Esophagus squamous epithelium (tissue), 5 donors: ENCODE measurements at regions not wholly inside any gene's neighbourhood (a gene's known extent, or its start where the extent isn't known, plus 50 kb on each side); places are given as distances from the start of the nearest gene placed in this dataset.
A peak's percentile ranks its signal among the peaks of the same experiment; 100 is the strongest.

ENCODE experiments used
- DNase-seq: peaks from one replicate; lab custom pipeline; 2025; lab: John Stamatoyannopoulos, UW
- H3K27ac ChIP-seq, 4 donors: fragments of 200-600 bp; sonication (generic); one replicate each; pipeline ENCODE4 v1.5.1; 2016 to 2019; ENCODE audit warnings: mild to moderate bottlenecking in 1 of 4
- H3K27me3 ChIP-seq, 4 donors: fragments of 200-600 bp; sonication (generic); 1 replicate in 3 of 4; 2 replicates in 1 of 4; pipeline versions ENCODE4 v1.5.1 to v1.6.0; 2017 to 2021; ENCODE audit warnings: antibody characterized with exemption in 1 of 4
- H3K36me3 ChIP-seq, 3 donors: fragments of 200-600 bp; sonication (generic); one replicate each; pipeline ENCODE4 v1.5.1; 2016 to 2019
- H3K4me1 ChIP-seq, 3 donors: fragments of 200-600 bp; sonication (generic); one replicate each; pipeline ENCODE4 v1.5.1; 2017 to 2019
- H3K4me3 ChIP-seq, 4 donors: fragments of 200-600 bp; sonication (generic); 1 replicate in 3 of 4; 2 replicates in 1 of 4; pipeline ENCODE4 v1.5.1; 2016 to 2019; ENCODE audit warnings: mild to moderate bottlenecking in 2 of 4, moderate library complexity in 1 of 4
- H3K9me3 ChIP-seq, 3 donors: fragments of 200-600 bp; sonication (generic); one replicate each; pipeline ENCODE4 v1.5.1; 2016 to 2019
- CTCF ChIP-seq, 6 experiments: fragments of 450-650 bp in 4 of 6; fragments of 200-600 bp in 2 of 6; sonication (generic) in 2 of 6; IDR thresholded peaks; one replicate each; pipeline ENCODE4 v1.5.1; 2016 to 2019; ENCODE audit warnings: antibody characterized with exemption in 6 of 6, mild to moderate bottlenecking in 4 of 6, moderate library complexity in 4 of 6
- POLR2A ChIP-seq, 4 donors: fragments of 450-650 bp; IDR thresholded peaks; one replicate each; pipeline ENCODE4 v1.6.1; 2017; ENCODE audit warnings: antibody characterized with exemption in 4 of 4, mild to moderate bottlenecking in 4 of 4, moderate library complexity in 3 of 4
- WGBS, 2 donors: methylation state at CpG; one replicate each; pipeline ENCODE4 v1.1.5; 2018; 5-methylcytosine and 5-hydroxymethylcytosine counted together
- intact Hi-C: fragments of 100-400 bp; cut with DNase I; formaldehyde crosslinking; loops from one replicate; pipeline ENCODE4 v1.15.0; 2022
- donor health status: DM: yes; HTN: yes; CAD: no.

GRCh38 chr2:236922061-236922460, 163.6 kb upstream of the COPS8 start:
- Histone ChIP-seq H3K4me3 (no peak overlapping the region), H3K9me3 (no peaks in the 10 kb centered on the region), H3K4me1 (no peaks in the 10 kb centered on the region), H3K27ac (no peak overlapping the region), H3K36me3 (no peaks in the 10 kb centered on the region), H3K27me3 (no peaks in the 10 kb centered on the region)
- no peak for DNase-seq
- 88 to 92% methylated on average over 6 to 7 of the region's 7 CpGs for WGBS, 2 donors
- intact Hi-C loops = no loop called here
- TF ChIP-seq POLR2A (IDR thresholded peaks at IDR 0.05) = no peak
- TF ChIP-seq CTCF (IDR thresholded peaks at IDR 0.05) = no peak

GRCh38 chr2:236928380-236929037, 157.2 kb upstream of the COPS8 start:
- H3K27ac ChIP-seq = peak overlapping the region in 3 of 4 donors; percentile 45 to 58 (median 57)
- H3K4me3 ChIP-seq = peak overlapping the region; percentile 5 to 57 (median 32)
- H3K9me3 ChIP-seq = no peaks in the 10 kb centered on the region
- peaks cover 0 to 6% (median 0%) of the 10 kb centered on the region in 3 donors for H3K4me1 ChIP-seq
- no peaks in the 10 kb centered on the region for H3K36me3 ChIP-seq
- no peak for DNase-seq
- intact Hi-C loops = no loop called here
- 27 to 34% methylated on average over 8 of the region's 8 CpGs for WGBS, 2 donors
- TF ChIP-seq POLR2A (IDR thresholded peaks at IDR 0.05) (no peak), CTCF (IDR thresholded peaks at IDR 0.05) (no peak)
- H3K27me3 ChIP-seq = no peaks in the 10 kb centered on the region

GRCh38 chr2:236932831-236933361, 152.8 kb upstream of the COPS8 start:
- intact Hi-C loops = no loop called here
- TF ChIP-seq CTCF (IDR thresholded peaks at IDR 0.05) (no peak), POLR2A (IDR thresholded peaks at IDR 0.05) (no peak)
- Histone ChIP-seq H3K27me3 (peaks cover 0 to 5% (median 0%) of the 10 kb centered on the region in 4 donors), H3K36me3 (no peaks in the 10 kb centered on the region), H3K4me1 (peaks cover 0 to 6% (median 0%) of the 10 kb centered on the region in 3 donors), H3K9me3 (no peaks in the 10 kb centered on the region), H3K27ac (no peak overlapping the region), H3K4me3 (no peak overlapping the region)
- WGBS, 2 donors = 82 to 90% methylated on average over 9 of the region's 9 CpGs
- no peak for DNase-seq

- Histone ChIP-seq H3K4me3 (no peak overlapping the region), H3K4me1 (no peaks in the 10 kb centered on the region), H3K27me3 (peaks cover 0 to 5% (median 0%) of the 10 kb centered on the region in 4 donors), H3K9me3 (no peaks in the 10 kb centered on the region), H3K27ac (no peak overlapping the region), H3K36me3 (no peaks in the 10 kb centered on the region)
- intact Hi-C loops = no loop called here
- TF ChIP-seq CTCF (IDR thresholded peaks at IDR 0.05) = no peak
- no peak for DNase-seq
- WGBS, 2 donors = 76 to 88% methylated on average over 6 of the region's 6 CpGs
Observed at GRCh38 chr2:236934166-236934565, 151.5 kb upstream of the COPS8 start.

- no peak overlapping the region for H3K27ac ChIP-seq
- H3K4me1 ChIP-seq = no peaks in the 10 kb centered on the region
- H3K27me3 ChIP-seq = peaks cover 0 to 5% (median 0%) of the 10 kb centered on the region in 4 donors
- DNase-seq = no peak
- no peaks in the 10 kb centered on the region for H3K9me3 ChIP-seq
- H3K4me3 ChIP-seq = no peak overlapping the region
- TF ChIP-seq CTCF (IDR thresholded peaks at IDR 0.05) = no peak
- TF ChIP-seq POLR2A (IDR thresholded peaks at IDR 0.05) = no peak
- intact Hi-C loops = no loop called here
- H3K36me3 ChIP-seq = no peaks in the 10 kb centered on the region
- WGBS, 2 donors = 86 to 87% methylated on average over 3 of the region's 3 CpGs
Observed at GRCh38 chr2:236934656-236935055, 151.0 kb upstream of the COPS8 start.
